ENCODE measurements at regions not wholly inside any gene's neighbourhood (a gene's known extent, or its start where the extent isn't known, plus 50 kb on each side); places are given as distances from the start of the nearest gene placed in this dataset.

DNA sequence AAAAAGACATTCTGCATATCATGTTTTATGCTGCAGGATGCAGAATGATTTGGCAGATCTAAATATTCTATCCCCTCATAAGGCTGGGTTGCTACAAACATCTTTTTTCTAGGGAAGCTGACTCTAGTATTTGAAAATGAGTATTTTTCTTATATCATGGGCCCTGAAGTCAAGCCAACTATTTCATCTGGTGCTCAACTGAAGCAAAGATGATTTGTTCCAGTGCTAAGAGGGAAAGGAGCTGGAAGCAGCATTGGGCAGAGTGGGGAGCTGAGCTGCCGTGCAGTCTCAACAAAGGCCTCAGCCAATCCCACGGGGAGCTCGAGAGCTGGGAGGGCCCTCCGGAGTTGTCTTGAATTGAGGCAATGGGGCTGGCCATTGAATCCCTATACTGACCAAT, 155.3 kb upstream of the SLCO3A1 start:
- H3K9me3 Mint-ChIP-seq (ENCODE audit: unreplicated experiment) = no peaks in the 10 kb centered on the region
- no peaks in the 10 kb centered on the region for H3K27me3 Mint-ChIP-seq (ENCODE audit: unreplicated experiment)
- H3K4me3 Mint-ChIP-seq (ENCODE audit: unreplicated experiment) = no peak overlapping the region
- no peak for DNase-seq (ENCODE audit: low spot score)
- H3K4me1 Mint-ChIP-seq (ENCODE audit: unreplicated experiment) = peaks cover 7% of the 10 kb centered on the region
- TF ChIP-seq, protein P1, sequence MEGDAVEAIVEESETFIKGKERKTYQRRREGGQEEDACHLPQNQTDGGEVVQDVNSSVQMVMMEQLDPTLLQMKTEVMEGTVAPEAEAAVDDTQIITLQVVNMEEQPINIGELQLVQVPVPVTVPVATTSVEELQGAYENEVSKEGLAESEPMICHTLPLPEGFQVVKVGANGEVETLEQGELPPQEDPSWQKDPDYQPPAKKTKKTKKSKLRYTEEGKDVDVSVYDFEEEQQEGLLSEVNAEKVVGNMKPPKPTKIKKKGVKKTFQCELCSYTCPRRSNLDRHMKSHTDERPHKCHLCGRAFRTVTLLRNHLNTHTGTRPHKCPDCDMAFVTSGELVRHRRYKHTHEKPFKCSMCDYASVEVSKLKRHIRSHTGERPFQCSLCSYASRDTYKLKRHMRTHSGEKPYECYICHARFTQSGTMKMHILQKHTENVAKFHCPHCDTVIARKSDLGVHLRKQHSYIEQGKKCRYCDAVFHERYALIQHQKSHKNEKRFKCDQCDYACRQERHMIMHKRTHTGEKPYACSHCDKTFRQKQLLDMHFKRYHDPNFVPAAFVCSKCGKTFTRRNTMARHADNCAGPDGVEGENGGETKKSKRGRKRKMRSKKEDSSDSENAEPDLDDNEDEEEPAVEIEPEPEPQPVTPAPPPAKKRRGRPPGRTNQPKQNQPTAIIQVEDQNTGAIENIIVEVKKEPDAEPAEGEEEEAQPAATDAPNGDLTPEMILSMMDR (IDR thresholded peaks at IDR 0.05; ENCODE audit: unreplicated experiment) = no peak
- H3K27ac Mint-ChIP-seq (ENCODE audit: unreplicated experiment) = no peak overlapping the region
- no peaks in the 10 kb centered on the region for H3K36me3 Mint-ChIP-seq (ENCODE audit: low read depth, unreplicated experiment)

DNA sequence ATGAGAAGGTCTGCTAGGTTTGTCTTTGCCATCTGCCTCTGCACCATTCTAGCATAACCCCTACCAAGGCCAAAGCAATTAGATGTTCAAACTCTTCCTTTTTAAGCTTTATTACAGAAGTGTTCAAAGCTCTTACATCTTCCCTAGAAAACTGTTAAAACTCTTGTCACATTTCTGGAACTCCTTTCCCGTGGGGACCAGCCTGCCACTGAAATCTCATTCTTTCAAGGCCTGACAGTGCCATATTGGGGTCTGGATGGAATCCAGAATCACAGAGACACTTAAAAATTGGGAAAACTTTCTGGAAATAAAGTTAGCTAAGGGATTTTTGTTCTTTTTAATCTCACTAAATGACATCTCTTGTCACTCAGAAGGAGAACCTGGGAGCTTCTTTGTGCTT, 153.8 kb upstream of the SLCO3A1 start:
- Mint-ChIP-seq H3K4me3 (ENCODE audit: unreplicated experiment) (no peak overlapping the region), H3K4me1 (ENCODE audit: unreplicated experiment) (peaks cover 7% of the 10 kb centered on the region), H3K27me3 (ENCODE audit: unreplicated experiment) (no peaks in the 10 kb centered on the region), H3K9me3 (ENCODE audit: unreplicated experiment) (no peaks in the 10 kb centered on the region), H3K27ac (ENCODE audit: unreplicated experiment) (no peak overlapping the region), H3K36me3 (ENCODE audit: low read depth, unreplicated experiment) (no peaks in the 10 kb centered on the region)
- DNase-seq (ENCODE audit: low spot score) = no peak
- TF ChIP-seq, protein P1 (IDR thresholded peaks at IDR 0.05; ENCODE audit: unreplicated experiment) = no peak

DNA sequence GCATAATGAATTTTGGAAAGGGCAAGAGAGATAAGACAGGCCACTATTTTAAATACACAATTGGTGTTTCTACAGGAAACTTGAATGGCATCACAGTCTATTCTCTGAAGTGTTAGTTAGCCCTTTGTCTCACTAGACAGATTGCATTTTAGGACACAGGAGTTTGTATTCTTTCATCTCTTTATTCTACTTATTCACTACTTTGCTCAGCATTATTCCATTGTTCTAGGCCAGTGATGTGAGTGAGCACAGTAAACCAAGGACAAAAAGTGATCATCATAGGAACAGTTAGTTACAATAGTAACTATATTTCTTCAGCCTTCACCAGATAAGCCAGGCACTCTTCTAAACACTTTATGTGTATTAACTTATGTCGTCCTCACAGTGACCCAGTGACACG, 150.2 kb upstream of the SLCO3A1 start:
- H3K4me1 Mint-ChIP-seq (ENCODE audit: unreplicated experiment) = no peaks in the 10 kb centered on the region
- no peaks in the 10 kb centered on the region for H3K27me3 Mint-ChIP-seq (ENCODE audit: unreplicated experiment)
- H3K9me3 Mint-ChIP-seq (ENCODE audit: unreplicated experiment) = no peaks in the 10 kb centered on the region
- no peaks in the 10 kb centered on the region for H3K36me3 Mint-ChIP-seq (ENCODE audit: low read depth, unreplicated experiment)
- H3K4me3 Mint-ChIP-seq (ENCODE audit: unreplicated experiment) = no peak overlapping the region
- no peak for DNase-seq (ENCODE audit: low spot score)
- TF ChIP-seq, protein P1 (IDR thresholded peaks at IDR 0.05; ENCODE audit: unreplicated experiment) = no peak
- H3K27ac Mint-ChIP-seq (ENCODE audit: unreplicated experiment) = no peak overlapping the region

DNA sequence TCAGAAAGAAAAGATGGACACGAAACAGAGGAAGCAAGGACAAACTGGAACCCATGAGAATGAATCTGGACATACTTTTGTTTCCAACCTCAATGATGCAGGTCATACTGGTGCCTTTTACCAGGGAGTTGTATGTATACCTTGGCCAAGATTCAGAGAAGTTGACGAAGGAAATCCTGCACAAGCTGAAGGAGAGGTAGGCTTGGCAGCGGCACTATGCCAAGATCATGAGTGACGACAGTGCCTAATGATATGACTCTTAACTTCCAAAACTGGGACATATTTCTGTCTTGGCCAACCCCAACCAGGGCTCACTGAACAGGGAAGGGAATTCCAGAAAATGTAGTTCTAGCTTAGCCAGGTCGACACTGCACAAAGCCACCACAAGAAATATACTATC, 149.2 kb upstream of the SLCO3A1 start:
- Mint-ChIP-seq H3K4me1 (ENCODE audit: unreplicated experiment) (no peaks in the 10 kb centered on the region), H3K27ac (ENCODE audit: unreplicated experiment) (no peak overlapping the region), H3K27me3 (ENCODE audit: unreplicated experiment) (no peaks in the 10 kb centered on the region), H3K9me3 (ENCODE audit: unreplicated experiment) (no peaks in the 10 kb centered on the region), H3K4me3 (ENCODE audit: unreplicated experiment) (no peak overlapping the region), H3K36me3 (ENCODE audit: low read depth, unreplicated experiment) (no peaks in the 10 kb centered on the region)
- DNase-seq (ENCODE audit: low spot score) = no peak
- TF ChIP-seq, protein P1 (IDR thresholded peaks at IDR 0.05; ENCODE audit: unreplicated experiment) = no peak

DNA sequence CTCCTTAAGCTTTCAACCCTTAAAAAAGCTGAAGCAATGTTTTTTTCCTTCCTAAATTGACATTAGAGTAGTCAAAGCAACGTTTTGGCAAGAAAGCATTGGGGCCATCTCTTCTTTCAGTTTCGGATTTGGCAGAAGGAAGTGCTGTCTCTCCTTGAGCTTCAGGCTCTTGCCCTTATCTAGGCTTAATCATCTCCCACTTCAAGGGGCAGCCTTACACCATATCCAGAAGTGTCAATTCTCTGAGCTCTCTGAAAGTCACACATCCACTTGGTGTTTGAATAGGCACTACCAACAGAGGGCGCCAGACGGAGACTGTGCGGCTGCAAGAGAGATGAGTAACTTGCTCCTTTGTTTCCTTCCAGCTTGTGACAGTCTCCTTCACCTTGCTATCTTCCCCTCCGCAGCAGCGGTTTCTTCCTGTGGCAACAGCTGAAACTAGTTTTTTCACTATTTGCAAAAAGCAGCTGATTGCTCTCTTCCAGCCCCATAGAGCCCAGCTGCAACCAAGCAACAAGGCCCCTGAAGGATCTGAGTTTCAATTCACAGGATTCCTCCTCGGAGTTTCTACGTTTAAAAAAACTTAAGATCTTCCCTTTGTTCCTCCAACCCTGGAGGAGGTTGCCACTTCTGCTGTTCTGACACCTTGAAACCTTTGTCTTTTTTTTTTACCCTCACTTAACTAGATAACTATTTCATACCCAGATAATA, 147.0 kb upstream of the SLCO3A1 start:
- H3K36me3 Mint-ChIP-seq (ENCODE audit: low read depth, unreplicated experiment) = no peaks in the 10 kb centered on the region
- H3K4me3 Mint-ChIP-seq (ENCODE audit: unreplicated experiment) = no peak overlapping the region
- H3K4me1 Mint-ChIP-seq (ENCODE audit: unreplicated experiment) = no peaks in the 10 kb centered on the region
- no peaks in the 10 kb centered on the region for H3K9me3 Mint-ChIP-seq (ENCODE audit: unreplicated experiment)
- H3K27me3 Mint-ChIP-seq (ENCODE audit: unreplicated experiment) = no peaks in the 10 kb centered on the region
- H3K27ac Mint-ChIP-seq (ENCODE audit: unreplicated experiment) = no peak overlapping the region
- DNase-seq (ENCODE audit: low spot score) = peak; percentile 82
- TF ChIP-seq, protein P1 (IDR thresholded peaks at IDR 0.05; ENCODE audit: unreplicated experiment) = peak; percentile 89
